Thymus (tissue), 11 donors: ENCODE measurements at regions not wholly inside any gene's neighbourhood (a gene's known extent, or its start where the extent isn't known, plus 50 kb on each side); places are given as distances from the start of the nearest gene placed in this dataset.

Source experiments
- DNase-seq, 9 donors: peaks; one replicate each; pipeline ENCODE4 v3.0.0-alpha.2; 2013; ENCODE audit warnings: low spot score in 9 of 9, low read depth in 6 of 9, missing footprints in 1 of 9
- H3K27ac ChIP-seq, 2 donors: one replicate each; pipeline ENCODE4 v1.5.1; 2013; ENCODE audit warnings: control low read depth in 1 of 2, low read depth in 1 of 2, low read length in 1 of 2, mild to moderate bottlenecking in 1 of 2, moderate library complexity in 1 of 2
- H3K27me3 ChIP-seq, 2 donors: one replicate each; pipeline ENCODE4 v1.5.1; 2013; ENCODE audit warnings: low read length in 1 of 2; ENCODE audit not compliant: control insufficient read depth in 2 of 2, insufficient read depth in 1 of 2
- H3K36me3 ChIP-seq, 2 donors: one replicate each; pipeline ENCODE4 v1.5.1; 2013; ENCODE audit warnings: low read length in 1 of 2, mild to moderate bottlenecking in 1 of 2, moderate library complexity in 1 of 2; ENCODE audit not compliant: control insufficient read depth in 2 of 2, insufficient read depth in 2 of 2
- H3K4me1 ChIP-seq, 2 donors: one replicate each; pipeline ENCODE4 v1.5.1; 2013; ENCODE audit warnings: low read length in 2 of 2; ENCODE audit not compliant: control insufficient read depth in 2 of 2, insufficient read depth in 2 of 2
- H3K4me3 ChIP-seq, 2 donors: one replicate each; pipeline ENCODE4 v1.5.1; 2013; ENCODE audit warnings: low read length in 2 of 2, control low read depth in 1 of 2, mild to moderate bottlenecking in 1 of 2
- H3K9me3 ChIP-seq, 2 donors: one replicate each; pipeline ENCODE4 v1.5.1; 2013; ENCODE audit warnings: low read length in 1 of 2, mild to moderate bottlenecking in 1 of 2; ENCODE audit not compliant: control insufficient read depth in 2 of 2, insufficient read depth in 1 of 2
- WGBS: extraction: QIAGEN DNeasy Blood & Tissue Kit; methylation state at CpG from one replicate; pipeline ENCODE4 v1.1.7; 2013; 5-methylcytosine and 5-hydroxymethylcytosine counted together
- donor health status: healthy.

GRCh38 chr13:47087841-47088240, 191.0 kb upstream of the HTR2A start:
- no peaks in the 10 kb centered on the region for H3K36me3 ChIP-seq
- no peaks in the 10 kb centered on the region for H3K27me3 ChIP-seq
- WGBS = 100% methylated on average over 1 of the region's 1 CpG
- H3K27ac ChIP-seq = no peak overlapping the region
- no peak overlapping the region for H3K4me3 ChIP-seq
- no peaks in the 10 kb centered on the region for H3K4me1 ChIP-seq
- no peak for DNase-seq
- H3K9me3 ChIP-seq = no peaks in the 10 kb centered on the region

- Histone ChIP-seq H3K4me1 (no peaks in the 10 kb centered on the region), H3K36me3 (no peaks in the 10 kb centered on the region), H3K27me3 (no peaks in the 10 kb centered on the region), H3K9me3 (no peaks in the 10 kb centered on the region), H3K27ac (no peak overlapping the region), H3K4me3 (no peak overlapping the region)
- 96% methylated on average over 3 of the region's 3 CpGs for WGBS
- DNase-seq = no peak
These were observed 190.4 kb upstream of the HTR2A start for GRCh38 chr13:47087241-47087640.

GRCh38 chr13:47085346-47085745, 188.5 kb upstream of the HTR2A start:
- Histone ChIP-seq H3K27ac (no peak overlapping the region), H3K4me1 (no peaks in the 10 kb centered on the region), H3K36me3 (no peaks in the 10 kb centered on the region), H3K9me3 (no peaks in the 10 kb centered on the region), H3K27me3 (no peaks in the 10 kb centered on the region), H3K4me3 (no peak overlapping the region)
- 96% methylated on average over 1 of the region's 1 CpG for WGBS
- no peak for DNase-seq

- Histone ChIP-seq H3K27ac (no peak overlapping the region), H3K4me3 (no peak overlapping the region), H3K9me3 (no peaks in the 10 kb centered on the region), H3K36me3 (no peaks in the 10 kb centered on the region), H3K4me1 (no peaks in the 10 kb centered on the region), H3K27me3 (no peaks in the 10 kb centered on the region)
- no peak for DNase-seq
- 47% methylated on average over 1 of the region's 1 CpG for WGBS
These were observed 185.0 kb upstream of the HTR2A start for GRCh38 chr13:47081850-47082249.

GRCh38 chr13:47081246-47081645, 184.4 kb upstream of the HTR2A start:
- Histone ChIP-seq H3K27me3 (no peaks in the 10 kb centered on the region), H3K9me3 (no peaks in the 10 kb centered on the region), H3K4me3 (no peak overlapping the region), H3K4me1 (no peaks in the 10 kb centered on the region), H3K27ac (no peak overlapping the region), H3K36me3 (no peaks in the 10 kb centered on the region)
- DNase-seq = no peak
- 86% methylated on average over 7 of the region's 7 CpGs for WGBS

- H3K4me1 ChIP-seq = no peaks in the 10 kb centered on the region
- DNase-seq = no peak
- WGBS = 89% methylated on average over 2 of the region's 2 CpGs
- no peaks in the 10 kb centered on the region for H3K36me3 ChIP-seq
- H3K27ac ChIP-seq = no peak overlapping the region
- no peaks in the 10 kb centered on the region for H3K27me3 ChIP-seq
- H3K4me3 ChIP-seq = no peak overlapping the region
- no peaks in the 10 kb centered on the region for H3K9me3 ChIP-seq
These were observed 183.8 kb upstream of the HTR2A start for GRCh38 chr13:47080621-47081020.

GRCh38 chr13:47076500-47076899, 179.6 kb upstream of the HTR2A start:
- 66% methylated on average over 2 of the region's 2 CpGs for WGBS
- DNase-seq = no peak
- no peaks in the 10 kb centered on the region for H3K36me3 ChIP-seq
- no peaks in the 10 kb centered on the region for H3K9me3 ChIP-seq
- H3K27ac ChIP-seq = no peak overlapping the region
- H3K27me3 ChIP-seq = no peaks in the 10 kb centered on the region
- no peak overlapping the region for H3K4me3 ChIP-seq
- no peaks in the 10 kb centered on the region for H3K4me1 ChIP-seq

GRCh38 chr13:47069133-47069532, 172.3 kb upstream of the HTR2A start:
- no peak overlapping the region for H3K27ac ChIP-seq
- no peaks in the 10 kb centered on the region for H3K36me3 ChIP-seq
- DNase-seq = no peak
- H3K27me3 ChIP-seq = no peaks in the 10 kb centered on the region
- no peak overlapping the region for H3K4me3 ChIP-seq
- H3K9me3 ChIP-seq = no peaks in the 10 kb centered on the region
- WGBS = 94% methylated on average over 3 of the region's 3 CpGs
- no peaks in the 10 kb centered on the region for H3K4me1 ChIP-seq

GRCh38 chr13:47067306-47067705, 170.5 kb upstream of the HTR2A start:
- WGBS = 98% methylated on average over 3 of the region's 3 CpGs
- no peaks in the 10 kb centered on the region for H3K27me3 ChIP-seq
- DNase-seq = no peak

GRCh38 chr13:47066226-47066625, 169.4 kb upstream of the HTR2A start:
- DNase-seq = no peak
- H3K36me3 ChIP-seq = no peaks in the 10 kb centered on the region
- H3K4me1 ChIP-seq = no peaks in the 10 kb centered on the region

More at GRCh38 chr13:47067306-47067705, 170.5 kb upstream of the HTR2A start:
- H3K27ac ChIP-seq = no peak overlapping the region
- no peaks in the 10 kb centered on the region for H3K4me1 ChIP-seq
- no peaks in the 10 kb centered on the region for H3K36me3 ChIP-seq
- no peak overlapping the region for H3K4me3 ChIP-seq
- no peaks in the 10 kb centered on the region for H3K9me3 ChIP-seq

More at GRCh38 chr13:47066226-47066625, 169.4 kb upstream of the HTR2A start:
- Histone ChIP-seq H3K4me3 (no peak overlapping the region), H3K27me3 (no peaks in the 10 kb centered on the region), H3K27ac (no peak overlapping the region), H3K9me3 (no peaks in the 10 kb centered on the region)
